Left forelimb (tissue), 1 donor: ENCODE measurements at regions not wholly inside any gene's neighbourhood (a gene's known extent, or its start where the extent isn't known, plus 50 kb on each side); places are given as distances from the start of the nearest gene placed in this dataset.
A peak's percentile ranks its signal among the peaks of the same experiment; 100 is the strongest.
"Not testable (repeated sequence)": the region's sequence is repeated elsewhere in the genome, so short reads cannot be mapped to it uniquely, and the experiment has no call there.

Experiments used
- DNase-seq: peaks from one replicate; pipeline ENCODE4 v3.0.0-alpha.2; 2018; ENCODE audit warnings: low spot score

DNA sequence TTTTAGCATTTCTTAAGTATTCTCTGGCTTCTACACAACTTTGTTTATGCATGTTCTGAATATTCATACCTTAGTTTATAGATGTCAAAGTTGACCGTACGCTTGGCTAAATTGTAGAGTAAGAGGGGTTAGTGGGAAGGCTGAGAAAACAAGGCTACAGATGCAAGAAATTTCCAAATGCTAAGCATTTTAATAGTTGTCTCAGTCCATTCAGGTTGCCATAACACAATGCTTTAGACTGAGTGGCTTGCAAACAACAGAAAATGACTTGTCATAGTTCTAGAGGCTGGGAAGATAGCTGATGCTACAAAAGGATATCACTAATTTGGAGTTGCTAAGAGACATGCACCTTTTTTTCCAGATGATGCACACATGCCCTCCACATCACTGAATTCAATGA, 53.0 kb upstream of the C1QTNF3 start:
- not testable (repeated sequence) for DNase-seq

DNA sequence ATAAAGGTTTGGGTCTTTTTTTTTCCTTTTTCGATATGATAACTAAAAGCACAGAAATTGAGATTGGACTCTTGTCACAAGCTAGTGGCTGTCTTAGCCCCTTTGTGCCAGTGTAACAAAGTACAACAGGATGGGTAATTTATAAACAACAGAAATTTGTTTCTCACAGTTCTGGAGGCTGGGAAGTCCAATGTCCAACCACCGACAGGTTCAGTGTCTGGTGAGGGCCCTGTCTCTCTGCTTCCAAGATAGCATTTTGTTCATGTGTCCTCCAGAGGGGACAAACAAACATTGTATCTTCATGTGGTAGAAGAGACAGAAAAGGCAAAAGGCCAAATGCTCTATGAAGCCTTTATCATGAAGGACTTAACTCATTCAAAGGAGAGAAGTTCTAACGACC, 56.9 kb upstream of the C1QTNF3 start:
- not testable (repeated sequence) for DNase-seq

DNA sequence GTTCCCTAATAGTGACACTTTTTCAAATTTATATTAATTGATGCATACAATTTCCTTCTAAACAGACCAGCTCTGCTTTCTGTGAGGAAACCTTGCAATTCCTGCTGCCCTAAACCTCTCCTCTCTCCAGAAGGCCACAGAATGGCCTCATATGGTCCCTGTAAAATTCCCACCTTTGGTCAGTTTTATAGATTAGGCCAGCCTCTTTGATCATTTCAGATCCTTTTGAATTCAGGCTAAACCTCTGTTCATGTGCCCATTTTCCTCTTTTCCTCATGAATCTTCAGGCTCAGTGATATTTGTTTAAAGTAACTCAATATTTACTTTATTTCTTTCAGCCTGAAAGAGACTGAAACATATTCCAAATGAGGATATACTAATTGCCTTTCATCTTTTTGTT, 58.6 kb upstream of the C1QTNF3 start:
- DNase-seq: not testable (repeated sequence)

DNA sequence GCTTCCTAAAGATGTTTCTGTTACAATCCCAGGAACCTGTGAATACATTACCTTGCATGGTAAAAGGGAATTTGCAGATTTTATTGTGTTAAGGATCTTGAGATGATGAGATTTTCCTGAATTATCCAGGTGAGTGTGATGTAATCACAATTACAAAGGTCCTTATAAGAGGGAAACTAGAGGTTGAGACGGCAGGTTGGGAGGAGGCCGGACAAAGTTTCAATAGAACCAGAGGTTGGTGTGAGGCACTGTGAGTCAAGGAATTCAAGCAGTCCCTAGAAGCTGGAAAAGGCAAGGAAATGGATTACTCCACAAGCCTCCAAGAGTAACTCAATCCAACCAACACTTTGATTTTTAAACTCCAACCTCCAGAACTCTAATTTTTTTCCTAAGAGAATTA, 65.9 kb upstream of the C1QTNF3 start:
- DNase-seq: not testable (repeated sequence)

DNA sequence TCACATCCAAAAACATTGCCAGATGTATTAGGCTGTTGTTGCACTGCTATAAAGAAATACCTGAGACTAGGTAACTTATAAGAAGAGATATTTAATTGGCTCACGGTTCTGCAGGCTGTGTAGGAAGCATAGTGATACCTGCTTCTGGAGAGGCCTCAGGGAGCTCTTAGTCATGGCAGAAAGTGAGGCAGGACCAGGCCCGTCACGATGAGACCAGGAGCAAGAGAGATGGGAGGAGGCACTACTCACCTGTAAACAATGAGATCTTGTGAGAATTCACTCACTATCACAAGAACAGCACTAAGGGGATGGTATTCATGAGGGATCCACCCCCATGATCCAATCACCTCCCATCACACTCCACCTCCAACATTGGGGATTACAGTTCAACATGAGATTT, 81.3 kb upstream of the C1QTNF3 start:
- not testable (repeated sequence) for DNase-seq

DNA sequence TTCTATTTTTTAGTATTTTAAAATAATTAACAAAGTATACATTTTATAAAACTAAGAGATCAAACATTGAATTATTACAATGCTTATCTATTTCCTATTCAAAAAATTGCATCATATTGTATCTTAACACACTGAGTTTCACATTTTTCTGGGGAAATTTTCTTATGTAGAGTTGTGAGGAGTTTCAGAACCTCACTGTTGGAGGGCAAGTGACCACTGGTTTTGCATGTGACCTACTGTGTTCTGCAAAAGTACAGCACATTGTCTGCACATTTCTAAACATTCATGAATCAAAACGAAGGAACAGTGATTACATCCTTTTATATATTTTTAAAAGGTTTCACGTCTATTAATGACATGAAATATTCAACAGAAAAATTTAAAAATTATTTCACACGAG, 82.3 kb upstream of the C1QTNF3 start:
- DNase-seq: not testable (repeated sequence)

DNA sequence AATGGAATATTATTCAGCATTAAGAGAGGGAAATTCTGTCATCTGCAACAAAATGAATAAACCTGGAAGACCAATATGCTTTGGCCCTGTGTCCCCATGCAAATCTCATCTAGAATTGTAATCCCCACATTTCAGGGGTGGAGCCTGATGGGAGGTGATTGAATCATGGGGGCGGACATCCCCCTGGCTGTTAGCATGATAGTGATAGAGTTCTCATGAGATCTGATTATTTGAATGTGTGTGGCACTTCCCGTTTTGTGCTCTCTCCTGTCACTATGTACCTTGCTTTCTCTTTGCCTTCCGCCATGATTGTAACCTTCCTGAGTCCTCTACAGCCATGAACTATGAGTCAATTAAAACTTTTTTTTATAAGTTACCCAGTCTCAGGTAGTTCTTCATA, 83.7 kb upstream of the C1QTNF3 start:
- DNase-seq: not testable (repeated sequence)

DNA sequence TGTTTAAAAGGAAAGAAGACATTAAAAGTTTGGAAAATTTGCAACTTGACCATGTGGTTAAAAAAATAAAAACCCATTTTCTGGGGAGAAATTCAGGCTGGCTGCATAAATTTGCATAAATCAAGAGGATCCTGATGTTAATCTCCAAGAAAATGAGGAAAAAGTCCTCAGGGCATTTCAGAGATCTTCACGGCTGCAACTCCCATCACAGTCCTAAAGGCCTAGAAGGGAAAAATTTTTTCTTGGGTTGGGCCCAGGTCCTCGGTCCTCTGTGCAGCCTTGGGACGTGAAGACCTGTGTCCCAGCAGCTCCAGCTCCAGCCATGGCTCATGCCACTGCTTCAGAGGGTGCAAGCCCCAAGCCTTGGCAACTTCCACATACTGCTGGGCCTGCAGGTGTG, 84.8 kb upstream of the C1QTNF3 start:
- not testable (repeated sequence) for DNase-seq

DNA sequence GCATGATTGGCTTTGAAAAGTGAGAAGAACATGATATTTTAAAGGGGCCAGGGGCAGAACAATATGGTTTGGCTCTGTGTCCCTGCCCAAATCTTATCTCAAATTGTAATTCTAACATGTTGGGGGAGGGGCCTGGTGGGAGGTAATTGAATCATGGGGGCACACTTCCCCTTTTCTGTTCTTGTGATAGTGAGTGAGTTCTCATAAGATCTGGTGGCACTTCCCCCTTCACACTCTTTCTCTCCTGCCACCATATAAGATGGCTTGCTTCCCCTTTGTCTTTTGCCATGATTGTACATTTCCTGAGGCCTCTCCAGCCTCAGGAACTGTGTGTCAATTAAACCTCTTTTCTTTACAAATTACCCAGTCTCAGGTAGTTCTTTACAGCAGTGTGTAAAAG, 85.9 kb upstream of the C1QTNF3 start:
- DNase-seq: not testable (repeated sequence)

DNA sequence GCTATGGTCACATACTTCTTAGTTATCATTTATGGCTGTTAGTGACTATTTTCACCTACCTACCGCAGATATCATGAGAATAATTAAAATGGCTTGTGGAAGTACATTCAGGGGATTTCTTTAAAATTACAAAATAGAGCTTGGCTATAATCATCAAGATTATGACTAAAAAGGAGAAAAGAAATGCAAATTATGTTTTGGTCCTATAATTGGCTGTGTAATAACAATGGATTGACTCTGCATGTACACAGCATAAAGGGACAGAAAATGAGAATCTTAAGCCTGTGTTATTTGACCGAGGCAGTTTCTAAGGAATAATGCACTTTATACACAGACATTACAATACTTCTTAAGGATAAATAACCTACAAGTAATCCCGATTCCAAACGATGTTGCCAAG, 112.0 kb upstream of the C1QTNF3 start:
- DNase-seq: not testable (repeated sequence)

DNA sequence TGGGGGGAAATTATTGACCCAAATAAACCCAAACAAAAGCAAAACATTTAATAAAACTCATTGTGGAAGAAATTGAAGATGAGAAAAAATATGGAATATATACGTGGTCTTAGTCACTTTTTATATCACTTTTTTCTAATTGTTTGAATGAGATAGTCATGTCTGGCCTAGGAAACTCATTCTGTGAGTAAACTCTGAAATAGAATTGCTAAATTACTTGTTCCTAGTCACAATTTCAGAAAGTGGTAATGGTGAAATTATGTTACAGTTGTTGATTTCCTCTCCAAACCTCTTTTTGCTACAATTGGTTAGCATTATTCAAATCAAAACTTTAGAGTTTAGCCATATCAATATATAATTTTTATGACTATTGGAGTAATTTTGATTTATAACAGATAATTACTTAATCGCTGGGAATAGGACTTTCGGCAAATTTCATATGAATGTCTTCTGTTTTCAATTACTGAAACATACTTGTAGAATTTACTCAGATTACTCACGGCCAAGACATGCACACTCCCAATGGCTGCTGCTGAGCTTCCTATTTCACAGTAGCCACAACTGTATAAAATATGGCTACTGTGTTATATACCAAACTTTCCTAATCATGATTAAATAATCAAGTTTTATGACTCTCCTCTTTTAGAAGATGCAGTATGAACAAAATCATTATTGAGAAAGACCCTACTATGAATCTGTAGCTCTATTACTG, 113.8 kb upstream of the C1QTNF3 start:
- DNase-seq: not testable (repeated sequence)

DNA sequence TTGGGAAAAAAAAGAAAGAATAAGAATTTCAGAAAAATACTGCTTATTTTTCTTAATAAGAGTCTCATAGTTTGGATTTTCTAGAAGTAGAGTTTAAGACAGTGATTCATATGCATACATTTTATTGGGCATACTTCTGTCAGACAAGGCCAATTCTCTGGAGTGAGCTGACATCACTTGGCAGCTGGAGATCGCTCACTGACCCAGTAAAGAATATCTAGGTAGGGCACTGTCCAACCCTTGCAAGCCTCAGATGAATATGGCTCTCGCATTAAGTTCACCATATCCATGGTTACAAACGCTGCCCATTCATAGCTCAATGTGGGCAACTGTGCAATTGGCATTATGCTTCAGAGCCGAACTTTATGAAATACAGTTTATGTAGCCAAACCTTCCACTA, 117.9 kb upstream of the C1QTNF3 start:
- DNase-seq: not testable (repeated sequence)

DNA sequence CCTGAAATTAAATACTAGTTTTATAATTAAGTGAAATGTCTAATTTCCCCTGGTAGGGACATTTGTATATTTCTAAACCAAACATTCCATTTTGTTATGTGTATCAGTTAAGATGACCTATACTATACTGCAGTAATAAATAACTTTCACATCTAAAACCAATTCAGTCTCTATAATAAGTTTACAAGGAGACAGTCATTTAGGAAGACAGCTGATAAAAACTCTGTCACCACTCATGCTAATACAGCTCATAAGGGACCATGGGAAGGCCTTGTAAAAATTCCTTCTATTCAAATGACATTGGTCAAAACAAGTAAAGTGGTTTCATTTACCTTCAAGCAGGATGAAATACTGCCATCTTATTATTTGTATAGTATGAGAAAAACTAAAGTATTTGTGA, 128.4 kb upstream of the C1QTNF3 start:
- DNase-seq: not testable (repeated sequence)

DNA sequence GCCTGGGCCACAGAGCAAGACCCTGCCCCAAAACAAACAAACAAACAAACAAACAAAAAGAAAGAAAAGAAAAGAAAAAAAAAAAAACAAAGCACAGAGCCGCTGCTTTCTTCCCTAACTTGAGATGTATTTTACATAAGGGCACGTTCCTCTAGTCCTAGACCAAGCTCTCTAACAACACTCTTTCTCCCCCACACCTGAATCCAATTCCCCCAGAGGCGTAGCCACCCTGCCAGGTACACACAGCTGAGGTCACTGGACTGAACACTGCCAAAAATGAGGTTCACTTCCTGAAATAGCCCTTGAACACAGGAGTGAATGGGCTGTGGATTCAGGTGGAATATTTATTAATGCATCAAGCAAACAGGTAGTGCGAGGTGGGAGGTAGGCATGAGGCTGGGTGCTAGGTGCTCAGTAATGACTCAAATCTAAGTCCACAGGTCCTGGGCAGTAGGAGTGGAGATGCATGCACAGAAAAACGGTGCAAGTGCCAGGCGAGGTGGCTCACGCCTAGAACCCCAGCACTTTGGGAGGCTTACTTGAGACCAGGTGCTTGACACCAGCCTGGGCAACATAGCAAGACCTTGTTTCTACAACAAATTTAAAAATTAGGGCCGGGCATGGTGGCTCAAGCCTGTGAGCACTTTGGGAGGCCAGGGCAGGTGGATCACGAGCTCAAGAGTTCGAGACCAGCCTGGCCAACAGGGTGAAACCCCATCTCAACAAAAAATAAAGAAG, 136.6 kb upstream of the C1QTNF3 start:
- DNase-seq: peak; percentile 70

DNA sequence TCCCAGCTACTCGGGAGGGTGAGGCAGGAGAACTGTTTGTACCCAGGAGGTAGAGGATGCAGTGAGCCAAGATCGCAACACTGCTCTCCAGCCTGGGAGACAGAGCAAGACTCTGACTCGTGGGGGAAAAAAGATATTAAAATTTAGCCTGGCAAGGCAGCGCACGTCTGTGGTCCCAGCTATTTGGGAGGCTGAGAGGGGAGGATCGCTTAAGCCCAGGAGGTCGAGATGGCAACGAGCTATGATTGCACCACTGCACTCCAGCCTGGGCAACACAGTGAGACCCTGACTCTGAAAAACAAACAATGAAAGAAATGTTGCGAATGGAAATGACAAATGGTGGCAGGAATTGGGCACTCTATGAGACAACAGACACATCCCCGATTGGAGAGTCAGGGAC, 137.2 kb upstream of the C1QTNF3 start:
- not testable (repeated sequence) for DNase-seq

DNA sequence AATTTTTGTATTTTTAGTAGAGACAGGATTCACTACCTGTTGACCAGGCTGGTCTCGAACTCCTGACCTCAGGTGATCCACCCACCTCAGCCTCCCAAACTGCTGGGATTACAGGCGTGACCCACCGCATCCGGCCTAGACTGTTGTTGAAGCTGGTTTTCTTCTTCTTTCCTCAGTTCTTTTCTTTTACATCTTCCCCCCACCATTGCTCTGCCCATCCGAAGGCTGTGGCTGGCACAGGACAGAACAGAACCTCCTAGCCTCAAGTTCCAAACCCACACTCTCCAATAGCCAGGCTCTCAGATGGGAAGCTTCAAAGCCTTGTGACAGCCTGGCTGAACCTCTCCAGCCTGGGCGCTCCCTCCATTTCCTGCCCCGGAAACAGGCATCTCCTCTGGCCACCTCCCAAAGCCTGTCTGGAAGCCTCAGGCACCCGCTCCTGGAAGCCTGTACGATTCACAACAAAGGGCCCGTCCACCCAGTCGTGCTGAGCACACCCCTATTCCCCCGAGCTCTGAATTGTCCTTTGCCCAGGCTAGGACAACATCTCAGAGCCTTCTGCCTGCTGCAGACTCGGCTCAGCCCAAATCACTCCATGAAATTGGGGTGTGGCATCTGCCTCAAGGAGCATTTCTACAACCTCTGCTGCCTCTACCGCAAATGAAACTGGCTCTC, 138.1 kb upstream of the C1QTNF3 start:
- not testable (repeated sequence) for DNase-seq

DNA sequence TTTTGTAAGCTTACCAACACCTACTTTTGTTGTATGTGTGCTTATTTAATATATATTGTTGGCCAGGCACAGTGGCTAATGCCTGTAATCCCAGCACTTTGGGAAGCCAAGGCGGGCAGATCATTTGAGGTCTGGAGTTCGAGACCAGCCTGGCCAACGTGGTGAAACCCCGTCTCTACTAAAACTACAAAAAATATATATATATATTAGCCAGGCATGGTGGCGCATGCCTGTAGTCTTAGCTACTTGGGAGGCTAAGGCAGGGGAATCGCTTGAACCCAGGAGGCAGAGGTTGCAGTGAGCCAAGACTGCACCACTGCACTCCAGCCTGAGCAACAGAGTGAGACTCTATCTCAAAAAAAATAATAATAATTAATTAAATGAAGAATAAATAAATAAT, 142.0 kb upstream of the C1QTNF3 start:
- DNase-seq: not testable (repeated sequence)

DNA sequence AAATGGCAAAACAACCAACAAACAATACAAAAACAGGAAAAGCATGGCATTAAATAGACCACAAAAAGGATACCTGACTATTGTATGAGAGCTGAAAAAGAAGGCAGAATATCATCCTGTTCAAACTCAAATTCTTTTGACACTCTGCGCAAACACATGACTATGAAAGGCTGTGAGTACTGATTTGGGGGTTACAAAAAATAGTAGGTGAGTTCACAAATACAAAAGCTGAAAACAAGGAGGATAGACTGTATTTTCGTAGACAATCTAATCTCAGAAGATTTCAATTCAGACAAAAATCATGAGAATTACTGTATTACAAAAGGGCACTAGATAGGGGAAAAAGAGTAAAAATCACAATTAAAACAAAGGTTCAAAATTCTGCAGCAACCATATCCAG, 142.6 kb upstream of the C1QTNF3 start:
- DNase-seq: not testable (repeated sequence)

DNA sequence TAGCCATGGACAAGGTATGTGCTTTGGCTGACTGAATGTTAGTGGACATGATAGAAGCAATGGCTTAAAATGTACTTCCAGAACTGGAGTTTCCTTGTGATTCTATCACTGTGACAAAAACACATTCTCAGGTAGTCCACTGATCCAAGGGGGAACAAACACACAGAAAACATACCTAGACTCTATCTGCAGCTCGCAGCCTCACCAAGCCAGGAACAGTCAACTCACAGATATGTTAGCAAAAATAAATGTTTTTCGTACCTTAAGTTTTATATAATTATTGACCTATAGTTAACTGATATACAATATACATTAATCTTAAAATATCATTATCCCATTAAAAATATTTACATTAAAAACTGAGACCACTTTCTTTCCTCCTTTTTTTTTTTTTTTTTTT, 143.1 kb upstream of the C1QTNF3 start:
- DNase-seq: not testable (repeated sequence)

DNA sequence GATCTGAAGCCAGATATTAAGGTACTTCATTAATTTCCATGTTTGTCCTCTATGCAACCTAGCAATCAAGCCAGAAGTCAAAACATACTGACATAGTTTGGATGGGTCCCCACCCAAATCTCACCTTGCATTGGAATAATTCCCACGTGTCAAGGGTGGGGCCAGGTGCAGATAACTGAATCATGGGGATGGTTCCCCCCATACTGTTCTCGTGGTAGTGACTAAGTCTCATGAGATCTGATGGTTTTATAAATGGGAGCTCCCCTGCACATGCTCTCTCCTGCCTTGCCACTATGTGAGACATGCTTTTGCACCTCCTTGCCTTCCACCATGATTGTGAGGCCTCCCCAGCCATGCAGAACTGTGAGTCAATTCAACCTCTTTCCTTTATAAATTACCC, 143.9 kb upstream of the C1QTNF3 start:
- peak; percentile 47 for DNase-seq

DNA sequence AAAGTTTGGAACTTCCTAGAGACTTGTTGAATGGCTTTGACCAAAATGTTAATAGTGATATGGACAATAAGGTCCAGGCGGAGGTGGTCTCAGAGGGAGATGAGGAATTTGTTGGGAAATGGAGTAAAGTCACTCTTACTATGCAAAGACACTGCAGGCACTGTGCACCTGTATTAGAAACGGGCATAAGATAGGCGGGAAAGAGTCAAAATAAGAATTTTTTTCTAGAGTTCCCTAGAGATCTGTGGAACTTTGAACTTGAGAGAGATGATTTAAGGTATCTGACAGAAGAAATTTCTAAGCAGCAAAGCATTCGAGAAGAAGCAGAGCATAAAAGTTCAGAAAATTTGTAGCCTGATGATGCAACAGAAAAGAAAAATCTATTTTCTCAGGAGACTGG, 144.4 kb upstream of the C1QTNF3 start:
- DNase-seq: not testable (repeated sequence)

DNA sequence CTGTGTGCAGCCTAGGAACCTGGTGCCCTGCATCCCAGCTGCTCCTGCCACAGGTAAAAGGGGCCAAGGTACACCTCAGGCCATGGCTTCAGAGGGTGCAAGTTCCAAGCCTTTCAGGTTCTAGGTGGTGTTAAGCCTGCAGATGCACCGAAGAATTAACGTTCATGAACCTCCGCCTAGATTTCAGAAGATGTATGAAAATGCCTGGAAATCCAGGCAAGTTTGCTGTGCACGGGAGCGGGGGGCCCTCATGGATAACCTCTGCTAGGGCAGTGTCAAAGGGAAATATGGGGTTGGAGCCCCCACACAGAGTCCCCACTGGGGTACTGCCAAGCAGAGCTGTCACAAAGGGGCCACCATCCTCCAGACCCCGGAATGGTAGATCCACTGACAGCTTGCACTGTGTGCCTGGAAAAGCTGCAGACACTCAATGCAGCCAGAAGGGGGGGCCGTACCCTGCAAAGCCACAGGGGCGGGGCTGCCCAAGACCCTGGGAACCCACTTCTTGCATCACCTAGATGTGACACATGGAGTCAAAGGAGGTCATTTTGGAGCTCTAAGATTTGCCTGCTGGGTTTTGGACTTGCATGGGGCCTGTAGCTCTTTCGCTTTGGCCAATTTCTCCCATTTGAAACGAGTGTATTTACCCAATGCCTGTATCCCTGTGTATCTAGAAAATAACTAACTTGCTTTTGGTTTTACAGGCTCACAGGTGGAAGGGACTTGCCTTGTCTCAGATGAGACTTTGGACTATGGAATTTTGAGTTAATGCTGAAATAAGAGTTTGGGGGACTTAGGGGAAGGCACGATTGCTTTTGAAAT, 145.2 kb upstream of the C1QTNF3 start:
- DNase-seq: peak; percentile 72
